OCI-LY1 (cell line): ENCODE measurements at regions not wholly inside any gene's neighbourhood (a gene's known extent, or its start where the extent isn't known, plus 50 kb on each side); places are given as distances from the start of the nearest gene placed in this dataset.

Experiments
- H2AFZ ChIP-seq: fragments of 200-600 bp; sonication (generic), shearing (Covaris generic); 2 replicates; pipeline ENCODE4 v1.6.0; 2014; ENCODE audit warnings: antibody characterized with exemption, mild to moderate bottlenecking, low read length
- H3F3A ChIP-seq: fragments of 200-600 bp; sonication (generic), shearing (Covaris generic); 2 replicates; pipeline ENCODE4 v1.6.0; 2014; ENCODE audit warnings: mild to moderate bottlenecking, antibody characterized with exemption, low read length, moderate library complexity; ENCODE audit not compliant: insufficient read depth
- H3K27ac ChIP-seq: fragments of 200-600 bp; sonication (generic); 2 replicates; pipeline ENCODE4 v1.5.1; 2014; ENCODE audit warnings: low read length, mixed run types, mild to moderate bottlenecking, low read depth; ENCODE audit not compliant: poor library complexity, severe bottlenecking
- H3K27me3 ChIP-seq: fragments of 200-600 bp; sonication (generic); 2 replicates; pipeline ENCODE4 v1.6.0; 2014; ENCODE audit warnings: antibody characterized with exemption, mild to moderate bottlenecking, low read length, moderate library complexity; ENCODE audit not compliant: insufficient read depth
- H3K36me3 ChIP-seq: fragments of 200-600 bp; sonication (generic); 2 replicates; pipeline ENCODE4 v1.6.1; 2014; ENCODE audit warnings: mild to moderate bottlenecking, antibody characterized with exemption, low read length, moderate library complexity, mixed read lengths; ENCODE audit not compliant: insufficient read depth
- H3K4me1 ChIP-seq: fragments of 200-600 bp; sonication (generic); 2 replicates; pipeline ENCODE4 v1.5.1; 2014; ENCODE audit warnings: mild to moderate bottlenecking, low read length, moderate library complexity; ENCODE audit not compliant: insufficient read depth, severe bottlenecking
- H3K4me2 ChIP-seq: fragments of 200-600 bp; sonication (generic), shearing (Covaris generic); 2 replicates; pipeline ENCODE4 v1.6.1; 2014; ENCODE audit warnings: low read length
- H3K4me3 ChIP-seq: fragments of 200-600 bp; sonication (generic); 2 replicates; pipeline ENCODE4 v1.5.1; 2014; ENCODE audit warnings: low read length, low read depth, mild to moderate bottlenecking, mixed read lengths; ENCODE audit not compliant: poor library complexity, severe bottlenecking
- H3K79me2 ChIP-seq: fragments of 200-600 bp; shearing (Covaris generic); 2 replicates; pipeline ENCODE4 v1.6.1; 2016; ENCODE audit warnings: mixed run types, low read length, mixed read lengths; ENCODE audit not compliant: insufficient read depth
- H3K9ac ChIP-seq: fragments of 200-600 bp; sonication (generic), shearing (Covaris generic); 2 replicates; pipeline ENCODE4 v1.6.1; 2014; ENCODE audit warnings: mild to moderate bottlenecking, low read length, mixed read lengths
- H3K9me2 ChIP-seq: fragments of 200-600 bp; sonication (generic), shearing (Covaris generic); 2 replicates; pipeline ENCODE4 v1.6.1; 2014; ENCODE audit warnings: low read depth, mild to moderate bottlenecking, low read length, mixed read lengths
- H3K9me3 ChIP-seq: fragments of 200-600 bp; shearing (Covaris generic); 2 replicates; pipeline ENCODE4 v1.6.1; 2014; ENCODE audit warnings: low read length, mixed read lengths
- H4K20me1 ChIP-seq: fragments of 200-600 bp; sonication (generic), shearing (Covaris generic); 2 replicates; pipeline ENCODE4 v1.6.0; 2016; ENCODE audit warnings: mild to moderate bottlenecking, low read length; ENCODE audit not compliant: insufficient read depth
- CTCF ChIP-seq: fragments of 200-600 bp; sonication (generic), shearing (Covaris generic); IDR thresholded peaks from 2 replicates; pipeline ENCODE4 v1.5.1; 2017; ENCODE audit warnings: mild to moderate bottlenecking, antibody characterized with exemption, low read length, moderate library complexity, mixed read lengths
- EZH2 ChIP-seq: fragments of 200-600 bp; sonication (generic), shearing (Covaris generic); IDR thresholded peaks from 2 replicates; pipeline ENCODE4 v1.8.0; 2017; ENCODE audit warnings: borderline replicate concordance, mixed run types, mild to moderate bottlenecking, antibody characterized with exemption, low read length, moderate library complexity, mixed read lengths

GRCh38 chr10:118979661-118980060 lies 49.9 kb upstream of the NANOS1 start:
- Histone ChIP-seq H2AFZ (no peak overlapping the region), H3K79me2 (no peaks in the 10 kb centered on the region), H4K20me1 (no peaks in the 10 kb centered on the region), H3K4me1 (no peaks in the 10 kb centered on the region), H3K4me2 (no peak overlapping the region), H3K27ac (no peak overlapping the region), H3K9me2 (no peaks in the 10 kb centered on the region), H3K9me3 (no peaks in the 10 kb centered on the region), H3K36me3 (no peaks in the 10 kb centered on the region), H3F3A (no peaks in the 10 kb centered on the region), H3K4me3 (no peak overlapping the region), H3K27me3 (no peaks in the 10 kb centered on the region; the same call in 1 of the 2 replicates), H3K9ac (no peak overlapping the region)
- no peak for TF ChIP-seq CTCF
- TF ChIP-seq EZH2: no peak
